ENCODE measurements at regions not wholly inside any gene's neighbourhood (a gene's known extent, or its start where the extent isn't known, plus 50 kb on each side); places are given as distances from the start of the nearest gene placed in this dataset.

- no peaks in the 10 kb centered on the region for H3K27me3 ChIP-seq
- WGBS, 2 donors: 45 to 62% methylated on average over 5 of the region's 5 CpGs
- no peak overlapping the region for H3K4me3 ChIP-seq
- H3K27ac ChIP-seq: no peak overlapping the region
- no peaks in the 10 kb centered on the region for H3K9me3 ChIP-seq
- intact Hi-C loops (cut with DNase I): no loop called here
- TF ChIP-seq CTCF (IDR thresholded peaks at IDR 0.05) (no peak), POLR2A (IDR thresholded peaks at IDR 0.05) (no peak)
- DNase-seq: no peak
- no peaks in the 10 kb centered on the region for H3K4me1 ChIP-seq
- no peaks in the 10 kb centered on the region for H3K36me3 ChIP-seq
These were observed 400.4 kb downstream of the BTBD3 start for GRCh38 chr20:12318043-12318442.

GRCh38 chr20:12321736-12322135, 404.0 kb downstream of the BTBD3 start:
- 60 to 62% methylated on average over 2 of the region's 2 CpGs for WGBS, 2 donors
- no peak for TF ChIP-seq POLR2A (IDR thresholded peaks at IDR 0.05)
- no peak for TF ChIP-seq CTCF (IDR thresholded peaks at IDR 0.05)

GRCh38 chr20:12327205-12327604, 409.5 kb downstream of the BTBD3 start:
- Histone ChIP-seq H3K36me3 (no peaks in the 10 kb centered on the region), H3K4me1 (no peaks in the 10 kb centered on the region), H3K9me3 (no peaks in the 10 kb centered on the region), H3K4me3 (no peak overlapping the region), H3K27ac (no peak overlapping the region), H3K27me3 (no peaks in the 10 kb centered on the region)
- TF ChIP-seq POLR2A (IDR thresholded peaks at IDR 0.05): no peak
- TF ChIP-seq CTCF (IDR thresholded peaks at IDR 0.05): no peak
- WGBS, 2 donors: 83 to 86% methylated on average over 2 of the region's 2 CpGs
- intact Hi-C loops (cut with DNase I): no loop called here
- DNase-seq: no peak

More at GRCh38 chr20:12321736-12322135, 404.0 kb downstream of the BTBD3 start:
- Histone ChIP-seq H3K27me3 (no peaks in the 10 kb centered on the region), H3K36me3 (no peaks in the 10 kb centered on the region), H3K27ac (no peak overlapping the region), H3K9me3 (no peaks in the 10 kb centered on the region), H3K4me3 (no peak overlapping the region), H3K4me1 (no peaks in the 10 kb centered on the region)
- intact Hi-C loops (cut with DNase I): no loop called here
- no peak for DNase-seq

GRCh38 chr20:12331236-12331635, 413.5 kb downstream of the BTBD3 start:
- Histone ChIP-seq H3K4me3 (no peak overlapping the region), H3K36me3 (no peaks in the 10 kb centered on the region), H3K27ac (no peak overlapping the region), H3K4me1 (no peaks in the 10 kb centered on the region), H3K9me3 (no peaks in the 10 kb centered on the region), H3K27me3 (no peaks in the 10 kb centered on the region)
- TF ChIP-seq CTCF (IDR thresholded peaks at IDR 0.05): no peak
- no peak for TF ChIP-seq POLR2A (IDR thresholded peaks at IDR 0.05)
- DNase-seq: no peak
- intact Hi-C loops (cut with DNase I): no loop called here
- 90 to 91% methylated on average over 1 of the region's 1 CpG for WGBS, 2 donors

GRCh38 chr20:12337601-12338000, 419.9 kb downstream of the BTBD3 start:
- Histone ChIP-seq H3K4me1 (no peaks in the 10 kb centered on the region), H3K9me3 (no peaks in the 10 kb centered on the region), H3K27me3 (no peaks in the 10 kb centered on the region), H3K36me3 (no peaks in the 10 kb centered on the region), H3K4me3 (no peak overlapping the region), H3K27ac (no peak overlapping the region)
- WGBS, 2 donors: 62 to 89% methylated on average over 3 of the region's 3 CpGs
- intact Hi-C loops (cut with DNase I): no loop called here
- no peak for TF ChIP-seq CTCF (IDR thresholded peaks at IDR 0.05)
- TF ChIP-seq POLR2A (IDR thresholded peaks at IDR 0.05): no peak
- no peak for DNase-seq
